Muscle of back (tissue), 3 donors: ENCODE measurements at regions not wholly inside any gene's neighbourhood (a gene's known extent, or its start where the extent isn't known, plus 50 kb on each side); places are given as distances from the start of the nearest gene placed in this dataset.
A peak's percentile ranks its signal among the peaks of the same experiment; 100 is the strongest.

ENCODE experiments used
- DNase-seq, 3 donors: peaks; one replicate each; pipeline versions ENCODE4 v3.0.0 to v3.0.0-alpha.2; 2013

DNA sequence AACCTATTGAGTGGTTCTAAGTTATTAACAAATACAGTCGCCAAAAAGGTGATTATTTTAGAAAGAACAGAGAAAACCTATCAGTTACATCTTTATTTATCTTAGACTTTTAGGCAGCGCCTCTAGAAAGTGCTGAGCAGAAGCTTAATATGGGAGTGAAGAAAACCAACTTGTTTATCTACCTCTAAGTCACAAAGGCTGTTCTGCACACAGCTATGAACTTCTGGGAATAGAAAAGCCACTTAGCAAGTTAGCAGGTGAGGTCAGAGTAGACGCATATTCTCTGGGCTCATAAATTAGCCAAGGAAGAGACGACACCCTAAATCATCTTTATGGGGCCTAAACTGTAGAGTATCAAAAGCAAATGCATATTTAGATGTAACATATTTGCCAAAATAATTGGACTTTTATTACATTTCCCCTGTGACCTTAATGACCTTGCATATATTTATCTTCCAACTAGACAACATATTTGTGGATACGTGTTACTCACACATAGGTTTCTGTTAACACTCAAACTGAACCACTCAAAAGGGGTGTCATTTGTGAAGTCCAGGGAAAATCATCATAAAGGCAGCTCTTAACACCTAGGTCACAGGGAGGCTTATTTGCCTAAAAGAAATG lies 267.1 kb downstream of the ADGB start:
- no peak for DNase-seq

DNA sequence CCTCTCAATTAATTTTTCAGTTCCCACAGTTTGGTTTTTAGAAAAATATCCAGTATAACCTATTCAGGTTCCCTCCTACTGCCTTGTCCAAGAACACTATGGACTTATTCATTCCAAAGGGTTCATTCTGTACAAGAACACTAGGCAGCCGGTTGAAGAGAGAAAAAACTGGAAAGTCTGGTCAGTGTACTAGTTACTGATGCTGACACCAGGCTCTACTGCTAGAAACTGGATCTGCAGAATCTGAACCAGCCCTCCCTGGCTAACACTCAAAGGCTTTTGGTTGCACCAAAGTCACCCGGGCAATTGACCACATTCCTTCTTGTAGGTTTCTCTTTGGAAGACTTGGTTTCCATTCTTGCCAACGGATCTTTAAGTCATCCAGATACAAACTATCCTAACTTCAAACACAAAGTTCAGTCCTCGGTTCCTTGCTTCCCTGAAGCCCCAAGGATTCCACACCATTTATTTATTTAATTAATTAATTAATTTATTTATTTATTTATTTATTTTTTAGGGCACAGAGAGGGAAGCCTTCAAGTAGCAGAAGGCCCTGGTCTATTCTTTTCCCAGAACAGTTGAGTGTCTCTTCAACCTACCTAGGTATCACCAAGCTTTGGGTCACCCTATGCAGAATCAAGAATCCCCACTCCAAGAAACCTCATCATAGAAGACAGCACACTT lies 268.1 kb downstream of the ADGB start:
- DNase-seq: no peak

GRCh38 chr6:146868671-146869209 lies 270.0 kb downstream of the ADGB start:
- DNase-seq: no peak

DNA sequence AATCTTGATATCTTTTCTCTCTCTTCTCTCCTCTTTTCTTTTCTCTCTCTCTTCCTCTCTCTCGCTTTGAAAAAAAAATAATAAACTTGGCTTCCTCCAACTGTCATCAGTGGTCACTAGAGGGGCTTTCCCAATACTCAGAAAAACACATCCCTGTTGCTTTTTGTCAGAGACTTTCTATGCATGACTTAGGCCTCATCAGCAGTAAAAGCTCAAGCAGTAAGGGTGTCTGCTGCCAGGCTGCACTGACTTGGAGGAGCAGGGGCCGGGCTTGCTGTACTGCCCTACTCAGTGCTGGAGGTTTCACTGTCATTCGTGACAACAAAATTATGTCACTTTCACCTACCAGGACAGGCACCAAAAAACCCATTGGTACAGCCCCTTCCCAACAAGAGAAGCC lies 272.0 kb downstream of the ADGB start:
- DNase-seq: no peak

GRCh38 chr6:146871611-146872425 lies 273.0 kb downstream of the ADGB start:
- peak in 1 of 3 donors; percentile 22 for DNase-seq

DNA sequence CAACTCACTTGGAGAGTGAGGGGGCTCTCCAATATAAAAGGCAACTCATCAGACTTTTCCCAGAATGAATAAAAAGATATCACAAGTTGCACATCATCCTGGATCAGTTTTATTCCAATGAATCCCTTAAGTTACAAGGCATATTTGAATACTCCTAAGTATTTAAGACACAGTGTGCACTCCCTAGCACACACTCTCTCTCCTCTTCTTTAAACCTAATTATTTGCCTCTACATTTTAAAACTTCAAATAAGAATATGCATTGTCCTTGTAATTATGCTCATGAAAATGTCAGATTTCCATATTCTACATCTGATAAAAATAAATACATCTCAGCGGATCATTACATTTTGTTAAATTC lies 273.6 kb downstream of the ADGB start:
- no peak for DNase-seq

DNA sequence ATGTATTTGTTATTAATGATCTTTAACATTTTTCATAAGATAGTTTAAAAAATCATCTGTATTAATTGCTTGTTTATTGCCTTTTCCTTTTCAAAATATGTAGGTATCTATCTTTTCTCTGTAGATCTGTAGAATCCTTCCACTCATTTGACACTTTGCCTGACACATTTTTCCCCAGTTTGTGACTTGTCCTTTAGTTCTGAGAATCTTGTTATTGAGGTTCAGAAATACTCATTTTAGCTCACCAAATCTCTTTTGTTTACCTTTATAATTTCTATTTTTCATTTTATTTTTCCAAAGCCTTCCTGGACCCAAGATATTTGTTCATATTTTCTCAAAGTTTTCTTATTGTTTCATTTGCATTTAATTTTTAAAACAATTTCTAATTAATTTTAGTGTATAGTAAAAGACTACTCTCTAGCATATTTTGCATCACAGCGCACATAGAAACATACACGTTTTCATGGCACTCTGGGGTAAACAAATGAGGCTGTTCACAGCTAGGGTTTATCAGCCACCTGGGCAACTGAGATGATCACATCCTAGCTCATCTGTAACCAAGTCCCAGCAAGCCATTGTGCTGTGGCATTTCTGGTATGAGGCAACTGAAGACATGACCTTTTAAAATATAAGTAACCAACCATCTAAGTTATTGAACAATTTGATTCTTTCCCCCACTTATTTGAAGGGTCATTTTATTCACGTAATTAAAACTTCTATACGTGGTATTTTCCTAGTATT lies 275.7 kb downstream of the ADGB start:
- no peak for DNase-seq

DNA sequence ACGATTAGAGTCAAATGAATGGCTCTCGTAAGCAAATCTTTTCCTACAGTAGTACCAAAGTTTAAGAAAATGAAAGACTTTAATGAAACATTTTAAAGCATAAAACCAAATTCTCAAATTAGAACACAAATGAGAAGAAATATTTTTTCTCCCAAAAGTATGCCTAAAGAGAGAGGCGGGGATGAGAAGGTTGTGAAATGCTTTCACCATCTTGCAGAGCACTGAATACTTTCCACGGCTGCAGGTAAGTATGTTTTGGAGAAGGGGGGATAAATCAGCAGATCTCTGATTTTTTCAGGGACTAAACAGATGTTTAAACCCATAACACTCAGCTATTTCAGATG lies 277.1 kb downstream of the ADGB start:
- DNase-seq: no peak

DNA sequence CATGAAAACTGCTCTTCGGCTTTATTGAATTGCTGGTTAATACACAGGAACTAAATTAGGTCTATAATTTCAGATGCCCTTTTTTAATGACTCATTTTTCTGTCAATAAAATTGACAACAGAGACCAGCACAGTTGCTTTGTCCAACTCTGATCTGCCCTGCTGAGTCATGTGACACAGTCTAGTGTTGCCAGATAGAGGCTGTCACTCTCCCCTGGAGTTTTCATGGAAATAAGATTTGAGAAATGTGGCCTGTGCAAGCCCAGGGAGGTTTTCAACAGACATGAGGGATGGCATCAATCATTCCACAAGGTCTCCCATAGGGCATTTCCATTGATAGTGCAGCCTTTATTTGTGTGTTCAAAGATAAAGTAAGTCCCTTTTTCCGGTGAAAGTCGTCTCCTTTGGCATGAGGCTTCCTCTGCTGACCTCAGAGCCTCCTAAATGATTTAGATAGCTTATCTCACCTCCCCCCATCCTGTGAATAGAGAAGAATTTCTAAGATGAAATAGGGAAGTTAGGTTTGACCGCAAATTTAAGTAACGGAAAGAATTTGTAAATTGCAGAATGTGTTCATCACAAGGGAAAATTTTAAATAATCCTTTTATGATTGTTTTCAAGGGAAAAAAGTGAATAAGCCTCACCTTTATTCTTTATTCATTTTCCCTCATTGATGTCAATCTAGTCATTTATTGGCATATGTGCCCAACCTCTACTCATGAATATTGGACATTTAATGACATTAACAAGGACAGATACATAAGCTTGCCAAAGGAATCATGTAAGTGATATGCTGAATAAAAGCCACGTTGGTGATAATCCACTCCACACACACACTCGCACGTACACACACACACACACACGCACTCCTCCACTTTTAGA lies 277.7 kb downstream of the ADGB start:
- no peak for DNase-seq

- DNase-seq: no peak
Observed at GRCh38 chr6:146878168-146878951, 279.6 kb downstream of the ADGB start.

GRCh38 chr6:146878952-146879340 lies 280.2 kb downstream of the ADGB start:
- no peak for DNase-seq

- DNase-seq: no peak
Observed at GRCh38 chr6:146879406-146880117, 280.8 kb downstream of the ADGB start.

GRCh38 chr6:146881228-146882181 lies 282.7 kb downstream of the ADGB start:
- DNase-seq: no peak

DNA sequence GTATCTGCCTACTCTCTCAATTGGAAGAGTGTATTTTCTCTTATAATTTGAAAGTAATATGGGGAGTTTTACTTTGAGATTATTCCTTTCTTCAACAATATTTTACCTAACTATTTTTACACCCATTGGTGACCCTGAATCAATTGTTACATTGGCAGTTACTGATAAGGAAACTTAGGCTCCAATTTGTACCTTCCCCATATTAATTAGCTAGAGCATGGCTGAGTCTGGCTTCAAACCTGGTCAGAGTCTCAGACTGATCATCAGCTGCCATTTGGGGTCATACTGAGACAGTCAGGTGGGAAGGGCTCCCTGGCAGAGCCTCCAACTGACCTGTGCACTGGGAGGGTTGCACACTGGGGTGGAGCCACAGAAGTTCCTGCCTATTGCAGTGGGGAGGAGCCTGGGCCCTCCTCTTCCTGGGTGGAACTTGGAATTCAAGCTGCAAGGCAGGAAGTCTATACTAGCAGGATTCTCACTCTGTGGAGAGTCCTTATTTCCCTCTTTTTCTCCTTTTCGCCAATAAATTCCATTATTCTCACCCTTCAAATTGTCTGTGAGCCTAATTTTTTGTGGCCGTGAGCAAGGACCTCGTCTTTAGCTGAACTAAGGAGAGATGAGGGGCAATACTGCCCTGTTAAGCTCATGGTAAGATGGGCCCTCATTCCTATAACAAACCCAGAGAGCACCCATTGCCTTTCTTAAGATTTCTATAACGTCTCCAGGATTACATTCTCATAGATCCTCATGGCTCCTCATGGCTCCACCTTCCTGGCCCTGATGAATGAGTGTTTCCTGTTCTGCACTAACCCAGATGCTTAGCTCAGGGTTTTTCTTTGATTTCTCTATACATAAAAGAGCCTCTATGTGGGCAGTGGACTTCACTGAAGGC lies 285.1 kb downstream of the ADGB start:
- DNase-seq: no peak

DNA sequence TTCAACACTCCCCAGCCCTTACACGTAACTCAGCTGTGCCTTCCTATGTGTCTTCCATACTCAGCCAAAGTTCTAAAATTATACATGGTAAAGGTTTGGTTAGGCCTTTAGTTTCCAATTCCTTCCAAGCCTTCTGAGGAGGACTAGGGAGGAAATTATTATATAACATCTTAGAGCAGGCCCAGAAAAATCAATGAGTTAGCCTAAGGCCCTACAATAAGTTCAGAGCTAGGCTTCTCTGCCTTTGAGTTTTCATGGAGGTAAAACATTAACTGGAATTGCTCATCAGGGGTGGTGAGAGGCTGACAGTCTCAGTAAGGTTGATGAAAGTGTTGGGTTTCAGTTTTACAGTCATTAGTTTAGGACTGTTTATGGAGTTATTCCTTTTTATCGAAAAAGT lies 286.0 kb downstream of the ADGB start:
- no peak for DNase-seq

DNA sequence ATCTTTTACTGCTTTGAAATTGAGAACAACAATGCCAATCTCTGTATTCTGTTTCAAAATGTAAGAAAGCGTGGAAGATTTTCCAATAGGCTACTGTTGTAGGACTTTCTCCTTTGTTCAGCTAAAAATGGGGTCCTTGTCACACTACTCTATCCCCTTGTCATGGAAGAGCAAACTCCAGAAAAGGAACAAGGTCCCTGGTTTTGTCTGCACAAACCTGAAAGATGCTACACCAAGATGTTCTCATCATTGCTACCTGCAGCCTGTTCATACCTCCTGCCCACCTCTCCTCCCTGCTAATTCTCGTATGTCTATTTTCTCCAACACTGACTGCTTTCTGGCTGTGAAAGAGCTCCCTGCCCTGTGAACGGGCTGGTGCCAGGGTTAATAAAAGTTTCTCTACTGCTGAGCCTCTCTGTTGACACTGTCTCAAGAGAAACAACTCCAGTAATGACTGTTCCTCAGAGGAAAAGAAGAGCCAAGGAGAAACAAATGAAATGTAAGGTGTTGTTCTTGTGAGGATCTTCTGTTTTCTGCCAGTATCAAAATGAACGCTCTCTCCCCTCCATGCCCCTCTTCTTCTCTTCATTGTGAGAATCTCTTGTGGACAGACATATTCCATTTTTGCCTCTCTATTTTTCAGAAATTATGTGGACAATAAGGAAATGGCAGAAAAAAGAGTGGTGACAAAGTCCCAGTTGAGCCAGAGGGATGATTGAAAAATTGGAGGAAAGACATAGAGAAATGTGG lies 287.1 kb downstream of the ADGB start:
- no peak for DNase-seq
